ENCODE measurements at regions not wholly inside any gene's neighbourhood (a gene's known extent, or its start where the extent isn't known, plus 50 kb on each side); places are given as distances from the start of the nearest gene placed in this dataset.

- H3K9ac ChIP-seq, result no peak overlapping the region
- no peaks in the 10 kb centered on the region for H3K4me1 ChIP-seq (ENCODE audit: control insufficient read depth in 1 of 2, insufficient read depth in 2 of 2, low read depth in 1 of 2, low read length in 1 of 2)
- TF ChIP-seq SIN3A (IDR thresholded peaks at IDR 0.05; ENCODE audit: borderline replicate concordance, low read depth, low read length) (no peak), NRF1 (IDR thresholded peaks at IDR 0.05; ENCODE audit: low read depth, low read length) (no peak), TAF1 (IDR thresholded peaks at IDR 0.05; ENCODE audit: borderline replicate concordance, low read depth, low read length) (no peak), FOXJ3 (CRISPR knock-in tag; IDR thresholded peaks at IDR 0.05) (no peak), CTCF (IDR thresholded peaks at IDR 0.05) (no peak), MEF2A (IDR thresholded peaks at IDR 0.05; ENCODE audit: borderline replicate concordance, low read depth) (no peak)
- 57% methylated on average over 20 of the region's 21 CpGs for WGBS (ENCODE audit: low lambda C conversion rate)
- H3K27me3 ChIP-seq (ENCODE audit: insufficient read depth), result no peaks in the 10 kb centered on the region
- no peaks in the 10 kb centered on the region for H3F3A ChIP-seq (replicated peaks; ENCODE audit: insufficient read depth)
- no peaks in the 10 kb centered on the region for H4K20me1 ChIP-seq (ENCODE audit: insufficient read depth)
- H3K36me3 ChIP-seq (replicated peaks in 1 of 2; ENCODE audit: control insufficient read depth in 1 of 2, insufficient read depth in 2 of 2, low read length in 1 of 2), result no peaks in the 10 kb centered on the region
- no peak overlapping the region for H3K27ac ChIP-seq (ENCODE audit: low read depth in 2 of 2, low read length in 1 of 2)
- H2AFZ ChIP-seq (ENCODE audit: low read depth), result no peak overlapping the region
- H3K4me3 ChIP-seq (ENCODE audit: low read depth in 2 of 2, low read length in 1 of 2), result no peak overlapping the region
- no peaks in the 10 kb centered on the region for H3K9me3 ChIP-seq
- CTCF ChIA-PET, result no interaction called here
- no peak overlapping the region for H3K4me2 ChIP-seq
- POLR2A ChIA-PET, result interaction anchor here (0.6 kb wide), 1 partner anchor 92 kb away, joined by 3 read pairs; no protein-coding TSS in a partner anchor
- H3K9me2 ChIP-seq, result no peaks in the 10 kb centered on the region
- H3K79me2 ChIP-seq (ENCODE audit: insufficient read depth), result no peaks in the 10 kb centered on the region
- DNase-seq, result no peak
These were observed 335.3 kb downstream of the CTTN start for GRCh38 chr11:70733327-70734325.

DNA sequence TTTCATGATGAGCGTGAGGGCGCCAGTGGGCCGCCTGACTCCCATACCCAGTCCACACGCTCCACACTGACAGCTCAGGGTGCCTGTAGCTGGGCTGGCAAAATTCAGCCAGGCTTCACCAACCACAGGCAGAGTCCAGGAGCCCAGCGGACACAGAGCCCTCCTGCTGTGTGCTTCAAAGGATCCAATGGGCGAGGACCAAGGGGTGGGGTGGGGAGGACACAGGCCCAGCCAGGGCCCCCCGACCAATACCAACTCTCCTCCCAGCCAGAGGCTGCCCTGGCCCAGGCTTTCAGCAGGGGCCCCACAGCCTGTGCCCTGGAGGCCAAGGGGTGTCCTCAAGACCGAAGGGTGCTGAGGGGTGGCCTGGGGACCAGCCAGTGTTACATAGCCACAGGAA is 336.1 kb downstream of the CTTN start:
- WGBS (ENCODE audit: low lambda C conversion rate), result 63% methylated on average over 5 of the region's 8 CpGs
- Histone ChIP-seq H3K9me2 (no peaks in the 10 kb centered on the region), H3F3A (replicated peaks; ENCODE audit: insufficient read depth) (no peaks in the 10 kb centered on the region), H3K36me3 (replicated peaks in 1 of 2; ENCODE audit: control insufficient read depth in 1 of 2, insufficient read depth in 2 of 2, low read length in 1 of 2) (no peaks in the 10 kb centered on the region), H3K9ac (no peak overlapping the region), H3K4me2 (no peak overlapping the region), H3K79me2 (ENCODE audit: insufficient read depth) (no peaks in the 10 kb centered on the region), H3K9me3 (no peaks in the 10 kb centered on the region), H4K20me1 (ENCODE audit: insufficient read depth) (no peaks in the 10 kb centered on the region), H3K27me3 (ENCODE audit: insufficient read depth) (no peaks in the 10 kb centered on the region), H3K27ac (ENCODE audit: low read depth in 2 of 2, low read length in 1 of 2) (no peak overlapping the region), H3K4me1 (ENCODE audit: control insufficient read depth in 1 of 2, insufficient read depth in 2 of 2, low read depth in 1 of 2, low read length in 1 of 2) (no peaks in the 10 kb centered on the region), H2AFZ (ENCODE audit: low read depth) (no peak overlapping the region), H3K4me3 (ENCODE audit: low read depth in 2 of 2, low read length in 1 of 2) (no peak overlapping the region)
- ChIA-PET CTCF (no interaction called here), POLR2A (no interaction called here)
- no peak for DNase-seq
- TF ChIP-seq MEF2A (IDR thresholded peaks at IDR 0.05; ENCODE audit: borderline replicate concordance, low read depth) (no peak), YY1 (IDR thresholded peaks at IDR 0.05; ENCODE audit: low read depth) (no peak), ELF1 (IDR thresholded peaks at IDR 0.05) (no peak), RFX5 (IDR thresholded peaks at IDR 0.05; ENCODE audit: low read length) (no peak), POLR2AphosphoS5 (IDR thresholded peaks at IDR 0.05; ENCODE audit: low read depth, low read length) (no peak), FOXJ3 (CRISPR knock-in tag; IDR thresholded peaks at IDR 0.05) (no peak), CHD2 (IDR thresholded peaks at IDR 0.05; ENCODE audit: low read length, partially characterized antibody) (no peak), EZH2phosphoT487 (IDR thresholded peaks at IDR 0.05; ENCODE audit: borderline replicate concordance, low read depth) (no peak), GATA2 (CRISPR knock-in tag; IDR thresholded peaks at IDR 0.05) (no peak), FOXM1 (IDR thresholded peaks at IDR 0.05; ENCODE audit: low read depth) (no peak), SIN3A (IDR thresholded peaks at IDR 0.05; ENCODE audit: borderline replicate concordance, low read depth, low read length) (no peak), NRF1 (IDR thresholded peaks at IDR 0.05; ENCODE audit: low read depth, low read length) (no peak), GABPA (IDR thresholded peaks at IDR 0.05; ENCODE audit: low read depth) (no peak)
- TF ChIP-seq, protein P1, sequence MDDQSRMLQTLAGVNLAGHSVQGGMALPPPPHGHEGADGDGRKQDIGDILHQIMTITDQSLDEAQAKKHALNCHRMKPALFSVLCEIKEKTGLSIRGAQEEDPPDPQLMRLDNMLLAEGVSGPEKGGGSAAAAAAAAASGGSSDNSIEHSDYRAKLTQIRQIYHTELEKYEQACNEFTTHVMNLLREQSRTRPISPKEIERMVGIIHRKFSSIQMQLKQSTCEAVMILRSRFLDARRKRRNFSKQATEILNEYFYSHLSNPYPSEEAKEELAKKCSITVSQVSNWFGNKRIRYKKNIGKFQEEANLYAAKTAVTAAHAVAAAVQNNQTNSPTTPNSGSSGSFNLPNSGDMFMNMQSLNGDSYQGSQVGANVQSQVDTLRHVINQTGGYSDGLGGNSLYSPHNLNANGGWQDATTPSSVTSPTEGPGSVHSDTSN (IDR thresholded peaks at IDR 0.05), result no peak

Data from SK-N-SH (cell line).